HUDEP-2 (cell line): ENCODE measurements at regions not wholly inside any gene's neighbourhood (a gene's known extent, or its start where the extent isn't known, plus 50 kb on each side); places are given as distances from the start of the nearest gene placed in this dataset.

Experiments
- DNase-seq, 76 experiments: peaks; one replicate each; lab custom pipeline; 2025; ENCODE audit not compliant: unreplicated experiment in 76 of 76; lab: John Stamatoyannopoulos, UW

DNA sequence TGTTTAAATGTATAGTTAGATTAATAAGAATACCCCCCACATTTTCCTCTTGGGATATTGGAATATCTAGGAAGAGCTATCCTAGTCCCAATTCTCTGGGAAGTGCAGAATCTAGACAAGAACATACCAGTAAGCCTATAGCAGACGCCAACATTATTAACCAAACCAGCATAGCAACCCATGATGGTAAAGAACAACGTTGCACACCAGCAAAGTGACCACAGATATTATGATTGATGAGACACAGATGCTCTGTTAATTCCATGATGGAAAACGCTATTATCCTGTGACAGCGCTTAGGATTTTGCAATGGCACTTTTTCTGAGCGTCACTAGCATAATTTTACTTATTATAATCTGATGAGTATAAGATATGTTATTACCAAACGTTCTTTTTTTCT lies 603.1 kb upstream of the PCDH15 start:
- DNase-seq: no peak

GRCh38 chr10:55400075-55400849 lies 599.2 kb upstream of the PCDH15 start:
- DNase-seq: no peak

DNA sequence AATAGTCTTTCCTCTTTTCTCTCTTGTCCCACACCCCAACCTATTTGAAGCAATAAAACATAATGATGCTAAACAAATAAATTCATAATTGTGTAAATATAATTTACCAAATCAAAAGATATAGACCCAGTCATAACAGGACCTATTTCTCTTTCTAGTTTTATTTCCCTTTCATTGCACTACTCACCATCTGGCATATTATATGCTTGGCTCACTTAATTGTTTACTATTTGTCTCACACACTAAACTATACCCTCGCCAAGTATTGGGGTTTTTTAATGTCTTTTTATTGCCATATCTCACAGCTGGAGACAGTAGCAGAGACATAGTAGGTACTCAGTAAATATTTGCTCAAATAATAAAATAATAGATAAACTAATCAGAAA lies 597.5 kb upstream of the PCDH15 start:
- DNase-seq: no peak

- no peak for DNase-seq
Observed at GRCh38 chr10:55397777-55398496, 596.9 kb upstream of the PCDH15 start.

- DNase-seq: no peak
Observed at GRCh38 chr10:55378196-55378595, 577.2 kb upstream of the PCDH15 start.

DNA sequence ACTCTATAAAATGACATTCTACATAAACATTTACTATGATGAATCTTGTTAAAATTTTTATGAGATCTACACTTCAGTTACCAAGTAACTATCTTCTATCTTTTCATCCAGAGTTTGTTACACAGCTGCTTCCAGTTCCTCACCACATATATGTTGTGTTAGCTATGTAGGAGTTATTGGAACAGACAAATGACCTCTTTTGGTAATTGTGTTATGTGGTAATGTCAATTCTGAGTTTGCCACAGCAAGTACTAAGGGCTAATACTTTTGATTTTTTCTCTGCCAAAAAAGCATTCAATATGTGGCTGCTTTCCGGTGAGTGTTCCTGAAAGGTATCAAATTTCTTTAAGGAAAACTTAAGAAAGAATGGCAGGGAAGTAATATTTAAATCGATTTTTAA lies 573.9 kb upstream of the PCDH15 start:
- DNase-seq: no peak

DNA sequence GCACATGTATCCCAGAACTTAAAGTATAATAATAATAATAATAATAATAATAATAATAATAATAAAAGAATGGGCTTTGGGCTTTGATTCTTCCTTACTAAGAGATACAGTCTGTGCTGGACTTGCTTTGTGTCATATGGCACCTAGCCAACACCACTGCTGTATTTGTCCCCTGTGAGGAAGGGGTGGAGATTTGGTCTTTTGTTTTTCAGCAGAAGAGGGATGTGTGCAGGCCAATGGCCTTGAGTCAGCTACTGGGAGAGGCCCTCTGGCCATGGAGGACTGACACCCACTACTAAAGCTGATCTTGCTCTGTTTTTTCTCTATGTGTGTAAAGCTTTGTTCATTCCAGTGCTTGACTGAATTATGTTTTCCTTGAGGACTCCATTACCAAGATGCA lies 573.0 kb upstream of the PCDH15 start:
- no peak for DNase-seq

DNA sequence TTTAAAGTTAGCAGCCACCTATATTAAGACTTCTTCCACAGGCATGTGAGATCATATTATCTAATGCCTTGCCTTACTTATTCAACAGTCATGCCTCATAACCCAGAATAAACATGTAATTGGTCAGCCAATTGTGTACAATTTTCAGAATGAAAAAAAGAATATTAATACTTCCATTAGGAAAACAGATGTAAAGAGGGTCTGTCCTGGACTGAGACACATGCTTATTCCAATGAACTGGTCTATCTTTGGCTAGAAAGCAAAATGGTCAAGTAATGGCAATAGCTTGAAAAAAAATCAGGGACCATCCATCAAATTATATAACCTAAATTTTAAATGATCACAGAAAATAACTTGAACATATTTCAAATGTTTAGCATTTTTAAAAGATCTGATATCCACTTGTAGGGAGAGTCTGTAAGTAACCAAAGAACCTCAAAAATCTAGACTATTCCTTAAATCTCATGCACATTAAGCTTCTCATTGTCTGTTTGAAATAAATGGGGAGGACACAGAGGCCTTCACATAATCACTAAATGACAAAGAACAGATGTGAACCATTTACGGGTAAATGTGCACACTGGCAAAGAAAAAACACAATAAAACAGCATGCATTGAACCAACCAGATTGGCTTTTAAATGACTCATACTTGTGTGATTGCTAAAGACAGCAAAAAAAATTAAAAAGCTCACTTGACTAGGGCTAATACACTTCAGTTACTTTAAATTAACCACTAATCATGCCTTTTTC lies 568.8 kb upstream of the PCDH15 start:
- DNase-seq: no peak

- DNase-seq: no peak
Observed at GRCh38 chr10:55368467-55368866, 567.4 kb upstream of the PCDH15 start.

- DNase-seq: no peak
Observed at GRCh38 chr10:55367555-55367954, 566.5 kb upstream of the PCDH15 start.

GRCh38 chr10:55358539-55358938 lies 557.5 kb upstream of the PCDH15 start:
- DNase-seq: no peak

DNA sequence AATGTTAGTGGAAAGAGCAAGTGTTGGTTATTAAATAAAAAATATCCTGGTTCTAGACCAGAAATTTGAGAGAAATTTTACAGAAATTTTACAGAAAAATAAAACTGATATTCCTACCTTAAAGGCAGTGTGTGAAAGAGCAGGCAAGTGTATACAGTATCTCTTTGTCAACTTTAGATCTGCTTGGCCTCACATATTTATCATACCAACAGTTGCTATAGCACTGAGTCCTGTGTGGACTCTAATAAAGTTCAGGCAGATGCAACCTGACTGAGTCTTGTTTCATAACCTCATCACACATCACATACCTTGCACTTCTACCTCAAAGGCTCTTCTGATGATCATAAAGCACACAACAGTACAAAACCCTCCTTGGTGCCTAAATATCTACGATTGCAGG lies 552.4 kb upstream of the PCDH15 start:
- no peak for DNase-seq

GRCh38 chr10:55351431-55351830 lies 550.4 kb upstream of the PCDH15 start:
- DNase-seq: no peak

GRCh38 chr10:55348534-55348933 lies 547.5 kb upstream of the PCDH15 start:
- no peak for DNase-seq

DNA sequence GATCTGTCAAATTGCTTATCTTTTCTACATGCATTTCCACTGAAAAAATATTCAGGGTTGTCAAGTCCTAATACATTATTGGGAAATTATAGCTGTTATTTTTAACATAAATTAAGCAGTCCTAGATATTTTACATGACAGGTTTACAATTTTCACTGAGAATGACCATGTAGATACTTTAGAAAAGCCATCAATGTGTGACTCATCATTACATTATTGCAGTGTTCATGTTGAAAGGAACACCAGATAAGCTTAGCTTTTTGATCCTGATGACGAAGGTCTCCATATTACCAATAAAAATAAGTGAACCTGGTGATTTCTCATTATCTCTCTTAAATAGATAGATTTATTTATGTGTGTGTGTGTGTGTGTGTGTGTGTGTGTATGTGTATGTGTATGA lies 529.5 kb upstream of the PCDH15 start:
- no peak for DNase-seq

DNA sequence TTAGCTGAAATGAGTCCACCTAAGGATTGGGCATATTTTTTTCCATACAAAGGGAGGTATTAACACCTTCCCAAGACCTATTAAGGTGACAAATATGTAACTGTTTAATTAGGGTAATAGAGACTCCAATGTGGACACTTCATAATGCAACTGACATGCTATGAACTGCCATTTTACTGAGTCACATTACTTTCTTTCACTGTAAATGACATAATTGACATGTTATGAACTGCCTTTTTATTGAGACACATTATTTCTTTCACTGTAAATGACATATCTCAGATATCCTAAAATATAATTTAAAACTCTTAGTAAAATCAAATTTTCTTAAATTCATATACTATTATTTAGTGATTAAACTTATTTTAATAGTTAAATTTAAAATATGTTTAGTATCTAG lies 528.8 kb upstream of the PCDH15 start:
- no peak for DNase-seq

DNA sequence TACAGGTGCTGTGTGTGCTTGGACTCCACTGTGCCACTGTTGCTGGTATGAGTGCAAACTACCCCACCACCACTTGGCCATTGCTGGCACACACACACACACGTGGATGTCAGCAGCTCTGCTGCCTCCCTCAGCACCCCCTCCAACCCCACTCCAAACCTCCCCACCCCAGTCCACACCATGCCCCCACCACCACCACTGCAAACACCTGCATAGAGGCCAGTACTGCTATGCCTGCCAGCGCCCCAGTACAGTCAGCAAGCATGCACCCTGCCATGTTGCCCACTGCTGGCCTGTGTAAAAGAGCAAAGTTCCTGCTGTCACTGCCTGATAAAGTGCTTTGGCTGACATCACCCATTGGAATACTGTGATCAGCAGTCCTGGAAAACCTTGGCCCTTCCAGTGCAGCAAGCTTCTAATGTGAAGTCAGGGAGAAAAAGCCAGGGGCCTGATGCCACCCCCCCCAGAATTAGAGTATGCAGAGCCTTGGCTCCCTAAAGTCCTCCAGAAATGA lies 519.2 kb upstream of the PCDH15 start:
- no peak for DNase-seq

- no peak for DNase-seq
Observed at GRCh38 chr10:55311848-55312635, 511.0 kb upstream of the PCDH15 start.

DNA sequence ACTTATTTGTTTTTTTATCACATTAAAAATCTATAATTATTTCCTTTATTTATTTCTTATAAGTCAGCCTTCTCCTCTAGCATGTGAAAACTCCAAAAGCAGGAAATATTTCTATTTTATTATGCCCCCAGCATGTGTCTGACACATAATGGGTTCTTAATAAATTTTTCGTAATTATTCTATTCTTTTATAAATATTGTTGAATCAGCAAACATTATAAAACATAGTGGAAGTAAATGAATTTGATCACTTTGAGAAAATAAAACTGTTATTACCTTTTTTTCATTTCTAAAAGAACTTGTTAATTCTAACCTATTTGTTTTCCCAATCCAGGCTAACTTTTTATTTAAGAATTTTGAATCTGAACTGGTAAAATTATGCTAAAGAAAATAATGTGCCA lies 509.1 kb upstream of the PCDH15 start:
- no peak for DNase-seq

DNA sequence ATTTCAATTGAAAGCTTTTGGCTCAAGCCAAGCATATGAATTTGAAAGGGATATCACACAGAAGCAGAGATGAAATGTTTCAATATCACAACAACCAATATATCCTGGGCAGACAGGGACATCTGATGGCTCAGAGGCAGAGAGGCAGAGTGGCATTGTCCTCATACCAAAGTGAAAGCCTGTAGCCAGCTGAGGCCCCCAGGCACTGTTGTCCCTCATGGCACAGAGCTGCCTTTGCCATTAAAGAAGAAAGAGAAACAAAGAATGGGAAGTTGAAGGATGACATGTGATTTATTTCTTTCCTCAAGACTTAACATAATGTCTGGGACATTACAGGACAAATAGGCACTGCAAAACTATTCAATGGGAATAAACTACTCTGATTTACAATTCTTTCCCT lies 504.3 kb upstream of the PCDH15 start:
- no peak for DNase-seq

DNA sequence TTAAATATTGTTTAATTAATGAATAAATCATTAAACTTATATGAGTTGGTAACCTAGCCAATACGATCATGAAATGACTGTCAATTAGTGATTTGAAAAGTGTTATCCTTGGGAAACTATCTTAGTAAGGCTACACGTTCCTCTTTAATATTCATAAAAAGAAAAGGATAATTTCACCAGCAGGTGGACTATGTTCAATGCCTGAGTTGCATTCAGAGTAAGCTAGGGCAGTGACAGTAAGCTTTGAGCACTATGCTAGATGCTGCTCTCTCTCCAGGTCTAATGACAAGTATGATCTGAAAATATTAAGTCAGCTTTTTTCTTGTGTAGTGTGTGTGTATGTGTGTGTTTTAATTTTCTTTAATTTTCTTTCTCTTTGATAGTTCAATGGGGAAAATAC lies 486.3 kb upstream of the PCDH15 start:
- no peak for DNase-seq
